ENCODE measurements at regions not wholly inside any gene's neighbourhood (a gene's known extent, or its start where the extent isn't known, plus 50 kb on each side); places are given as distances from the start of the nearest gene placed in this dataset.
"Not testable (repeated sequence)": the region's sequence is repeated elsewhere in the genome, so short reads cannot be mapped to it uniquely, and the experiment has no call there.

GRCh38 chr9:129412814-129413536 lies 207.9 kb downstream of the C9orf50 start:
- peak; percentile 90 for DNase-seq (ENCODE audit: low spot score)
- Histone ChIP-seq H3K4me3 (peak overlapping the region; percentile 73), H3K27ac (peak overlapping the region; percentile 94 to 97)
- TF ChIP-seq, protein P1, sequence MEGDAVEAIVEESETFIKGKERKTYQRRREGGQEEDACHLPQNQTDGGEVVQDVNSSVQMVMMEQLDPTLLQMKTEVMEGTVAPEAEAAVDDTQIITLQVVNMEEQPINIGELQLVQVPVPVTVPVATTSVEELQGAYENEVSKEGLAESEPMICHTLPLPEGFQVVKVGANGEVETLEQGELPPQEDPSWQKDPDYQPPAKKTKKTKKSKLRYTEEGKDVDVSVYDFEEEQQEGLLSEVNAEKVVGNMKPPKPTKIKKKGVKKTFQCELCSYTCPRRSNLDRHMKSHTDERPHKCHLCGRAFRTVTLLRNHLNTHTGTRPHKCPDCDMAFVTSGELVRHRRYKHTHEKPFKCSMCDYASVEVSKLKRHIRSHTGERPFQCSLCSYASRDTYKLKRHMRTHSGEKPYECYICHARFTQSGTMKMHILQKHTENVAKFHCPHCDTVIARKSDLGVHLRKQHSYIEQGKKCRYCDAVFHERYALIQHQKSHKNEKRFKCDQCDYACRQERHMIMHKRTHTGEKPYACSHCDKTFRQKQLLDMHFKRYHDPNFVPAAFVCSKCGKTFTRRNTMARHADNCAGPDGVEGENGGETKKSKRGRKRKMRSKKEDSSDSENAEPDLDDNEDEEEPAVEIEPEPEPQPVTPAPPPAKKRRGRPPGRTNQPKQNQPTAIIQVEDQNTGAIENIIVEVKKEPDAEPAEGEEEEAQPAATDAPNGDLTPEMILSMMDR (IDR thresholded peaks at IDR 0.05) = no peak

GRCh38 chr9:129412176-129412813 lies 208.6 kb downstream of the C9orf50 start:
- not testable (repeated sequence) for DNase-seq (ENCODE audit: low spot score)

GRCh38 chr9:129411501-129412175 lies 209.3 kb downstream of the C9orf50 start:
- Histone ChIP-seq H3K4me3 (no peak overlapping the region), H3K27ac (peak overlapping the region; percentile 94 to 97)
- DNase-seq (ENCODE audit: low spot score) = no peak
- TF ChIP-seq, protein P1 (IDR thresholded peaks at IDR 0.05) = no peak

More at GRCh38 chr9:129412176-129412813, 208.6 kb downstream of the C9orf50 start:
- Histone ChIP-seq H3K27ac (peak overlapping the region; percentile 94 to 97), H3K4me3 (peak overlapping the region; percentile 73)

DNA sequence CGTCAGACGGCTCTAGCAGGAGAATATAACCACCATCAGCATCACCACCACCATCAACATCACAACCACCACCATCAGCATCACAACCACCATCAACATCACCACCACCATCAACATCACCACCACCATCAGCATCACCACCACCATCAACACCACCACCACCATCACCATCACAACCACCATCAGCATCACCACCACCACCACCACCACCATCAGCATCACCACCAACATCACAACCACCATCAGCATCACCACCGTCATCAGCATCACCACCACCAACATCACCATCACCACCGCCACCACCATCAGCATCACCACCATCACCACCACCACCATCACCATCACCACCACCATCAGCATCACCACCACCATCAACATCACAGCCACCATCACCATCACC lies 210.7 kb downstream of the C9orf50 start:
- DNase-seq (ENCODE audit: low spot score) = no peak
- H3K27ac ChIP-seq = peak overlapping the region in 1 of 2 donors; percentile 97

GRCh38 chr9:129408535-129409215 lies 212.2 kb downstream of the C9orf50 start:
- H3K27ac ChIP-seq = peak overlapping the region; percentile 26 to 61
- DNase-seq (ENCODE audit: low spot score) = no peak
- TF ChIP-seq, protein P1 (IDR thresholded peaks at IDR 0.05) = no peak

More for the DNA sequence above, 210.7 kb downstream of the C9orf50 start:
- H3K4me3 ChIP-seq = no peak overlapping the region
- TF ChIP-seq, protein P1 (IDR thresholded peaks at IDR 0.05) = no peak

DNA sequence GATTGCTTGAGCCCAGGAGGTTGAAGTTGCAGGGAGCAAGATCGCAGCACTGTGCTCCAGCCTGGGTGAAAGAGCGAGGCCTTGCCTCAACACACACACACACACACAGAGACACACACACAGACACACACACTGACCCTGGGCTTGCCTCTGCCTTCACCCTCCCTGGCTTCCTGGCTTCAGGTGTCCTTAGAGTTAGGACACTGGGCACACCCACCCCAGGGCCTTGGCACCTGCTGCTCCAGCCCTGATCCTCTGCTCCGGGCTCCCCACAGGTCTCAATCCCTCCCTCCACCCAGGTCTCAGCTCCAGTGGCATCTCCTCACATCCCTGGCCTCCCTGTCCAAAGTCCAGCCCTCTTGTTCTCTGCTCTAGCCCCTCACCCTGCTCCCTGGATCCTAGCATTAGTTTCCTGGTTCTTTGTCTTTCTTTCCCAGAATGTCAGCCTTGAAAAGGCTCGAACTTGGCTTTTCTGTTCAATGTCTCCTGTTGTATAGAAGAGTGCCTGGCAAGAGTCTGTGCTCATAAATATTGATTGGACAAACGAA lies 212.9 kb downstream of the C9orf50 start:
- Histone ChIP-seq H3K4me3 (no peak overlapping the region), H3K27ac (peak overlapping the region in 1 of 2 donors; percentile 61)
- TF ChIP-seq, protein P1 (IDR thresholded peaks at IDR 0.05) = no peak
- no peak for DNase-seq (ENCODE audit: low spot score)

More at GRCh38 chr9:129408535-129409215, 212.2 kb downstream of the C9orf50 start:
- H3K4me3 ChIP-seq = no peak overlapping the region

Data from coronary artery (tissue), 2 donors.